Neural progenitor cell (in vitro differentiated cells): ENCODE measurements at regions not wholly inside any gene's neighbourhood (a gene's known extent, or its start where the extent isn't known, plus 50 kb on each side); places are given as distances from the start of the nearest gene placed in this dataset.

ENCODE experiments used
- DNase-seq: peaks from one replicate; pipeline ENCODE4 v3.0.0-alpha.2; 2016; ENCODE audit warnings: low spot score
- H2AFZ ChIP-seq: fragments of 200-600 bp; sonication (generic); replicated peaks from 2 replicates; pipeline ENCODE4 v1.6.1; 2016; ENCODE audit warnings: antibody characterized with exemption
- H3F3A ChIP-seq: fragments of 200-600 bp; sonication (generic); 2 replicates; pipeline ENCODE4 v1.6.1; 2016; ENCODE audit warnings: antibody characterized with exemption, low read depth
- H3K27ac ChIP-seq: fragments of 200-600 bp; sonication (generic); 2 replicates; pipeline ENCODE4 v1.5.1; 2016; ENCODE audit warnings: mild to moderate bottlenecking
- H3K27me3 ChIP-seq: fragments of 200-600 bp; sonication (generic); 2 replicates; pipeline ENCODE4 v1.6.1; 2016; ENCODE audit warnings: mild to moderate bottlenecking, moderate library complexity
- H3K36me3 ChIP-seq: fragments of 200-600 bp; sonication (generic); 2 replicates; pipeline ENCODE4 v1.5.1; 2016
- H3K4me1 ChIP-seq: fragments of 200-600 bp; sonication (generic); 2 replicates; pipeline ENCODE4 v1.6.1; 2016; ENCODE audit warnings: mixed run types
- H3K4me2 ChIP-seq: fragments of 200-600 bp; sonication (generic); 2 replicates; pipeline ENCODE4 v1.6.1; 2016
- H3K4me3 ChIP-seq: fragments of 200-600 bp; sonication (generic); 2 replicates; pipeline ENCODE4 v1.5.1; 2016
- H3K79me2 ChIP-seq: fragments of 200-600 bp; sonication (generic); 2 replicates; pipeline ENCODE4 v1.6.1; 2016; ENCODE audit warnings: low read depth
- H3K9ac ChIP-seq: fragments of 200-600 bp; sonication (generic); 2 replicates; pipeline ENCODE4 v1.6.1; 2016
- H3K9me3 ChIP-seq: fragments of 200-600 bp; sonication (generic); 2 replicates; pipeline ENCODE4 v1.5.1; 2016; ENCODE audit warnings: low read depth
- H4K20me1 ChIP-seq: fragments of 200-600 bp; sonication (generic); 2 replicates; pipeline ENCODE4 v1.6.1; 2016; ENCODE audit warnings: low read depth
- H3K27ac Mint-ChIP-seq: 3 replicates; pipeline ENCODE4 v1.8.0; 2021; ENCODE audit warnings: mixed read lengths
- H3K27me3 Mint-ChIP-seq: 2 replicates; pipeline ENCODE4 v1.8.0; 2022; ENCODE audit warnings: low read depth, mild to moderate bottlenecking, inconsistent platforms, moderate library complexity, mixed read lengths; ENCODE audit not compliant: insufficient read depth
- H3K36me3 Mint-ChIP-seq: 3 replicates; pipeline ENCODE4 v1.8.0; 2021; ENCODE audit warnings: mixed read lengths
- H3K4me1 Mint-ChIP-seq: 3 replicates; pipeline ENCODE4 v1.8.0; 2021; ENCODE audit warnings: mixed read lengths
- H3K4me3 Mint-ChIP-seq: 3 replicates; pipeline ENCODE4 v1.8.0; 2021; ENCODE audit warnings: mild to moderate bottlenecking, moderate library complexity, mixed read lengths
- H3K9me3 Mint-ChIP-seq: 3 replicates; pipeline ENCODE4 v1.8.0; 2020; ENCODE audit warnings: mixed read lengths
- CTCF ChIP-seq: fragments of 200-600 bp; sonication (generic); IDR thresholded peaks from 2 replicates; pipeline ENCODE4 v1.5.1; 2017; ENCODE audit warnings: antibody characterized with exemption, mild to moderate bottlenecking
- EZH2 ChIP-seq: fragments of 200-600 bp; sonication (generic); IDR thresholded peaks from 2 replicates; pipeline ENCODE4 v1.6.1; 2017; ENCODE audit warnings: antibody characterized with exemption, mild to moderate bottlenecking, moderate library complexity
- EZH2phosphoT487 ChIP-seq: fragments of 200-600 bp; sonication (generic); IDR thresholded peaks from 2 replicates; pipeline ENCODE4 v1.6.1; 2017; ENCODE audit warnings: antibody characterized with exemption

GRCh38 chr4:188370777-188371176 lies 231.5 kb downstream of the TRIML1 start:
- H3K27me3 Mint-ChIP-seq, result peaks cover 7% of the 10 kb centered on the region
- no peak for DNase-seq
- no peaks in the 10 kb centered on the region for H3K9me3 ChIP-seq

GRCh38 chr4:188372058-188372457 lies 232.8 kb downstream of the TRIML1 start:
- TF ChIP-seq EZH2phosphoT487 (no peak), CTCF (no peak), EZH2 (no peak)
- Histone ChIP-seq H4K20me1 (no peaks in the 10 kb centered on the region), H3K9me3 (no peaks in the 10 kb centered on the region), H3K27ac (no peak overlapping the region), H3K27me3 (no peaks in the 10 kb centered on the region), H3K4me2 (no peak overlapping the region), H3K36me3 (no peaks in the 10 kb centered on the region), H3F3A (no peaks in the 10 kb centered on the region), H3K4me3 (no peak overlapping the region), H3K4me1 (no peaks in the 10 kb centered on the region), H2AFZ (no peak overlapping the region), H3K79me2 (no peaks in the 10 kb centered on the region), H3K9ac (no peak overlapping the region)
- Mint-ChIP-seq H3K4me1 (no peaks in the 10 kb centered on the region), H3K4me3 (no peak overlapping the region), H3K27ac (no peak overlapping the region), H3K9me3 (peaks cover 12% of the 10 kb centered on the region), H3K27me3 (peaks cover 8% of the 10 kb centered on the region), H3K36me3 (peaks cover 3% of the 10 kb centered on the region)
- DNase-seq, result no peak

More at GRCh38 chr4:188370777-188371176, 231.5 kb downstream of the TRIML1 start:
- Mint-ChIP-seq H3K27ac (no peak overlapping the region), H3K4me3 (no peak overlapping the region), H3K9me3 (peaks cover 6% of the 10 kb centered on the region), H3K36me3 (peaks cover 2% of the 10 kb centered on the region), H3K4me1 (no peaks in the 10 kb centered on the region)
- Histone ChIP-seq H4K20me1 (no peaks in the 10 kb centered on the region), H3K9ac (no peak overlapping the region), H3K4me1 (peaks cover 5% of the 10 kb centered on the region), H3K79me2 (no peaks in the 10 kb centered on the region), H2AFZ (peak overlapping the region; percentile 45), H3K27ac (no peak overlapping the region), H3K4me2 (no peak overlapping the region), H3K27me3 (no peaks in the 10 kb centered on the region), H3K4me3 (no peak overlapping the region), H3K36me3 (no peaks in the 10 kb centered on the region), H3F3A (peaks cover 4% of the 10 kb centered on the region)
- TF ChIP-seq EZH2 (no peak), EZH2phosphoT487 (no peak), CTCF (no peak)

GRCh38 chr4:188372829-188373228 lies 233.6 kb downstream of the TRIML1 start:
- H3K9ac ChIP-seq, result no peak overlapping the region
- H3K27ac Mint-ChIP-seq, result no peak overlapping the region
- H3K4me3 Mint-ChIP-seq, result no peak overlapping the region
- no peaks in the 10 kb centered on the region for H3K79me2 ChIP-seq
- TF ChIP-seq EZH2 (no peak), CTCF (peak; percentile 15)
- no peak overlapping the region for H3K4me3 ChIP-seq
- peaks cover 8% of the 10 kb centered on the region for H3K27me3 Mint-ChIP-seq
- no peak overlapping the region for H2AFZ ChIP-seq
- peak; percentile 28 for DNase-seq
- no peaks in the 10 kb centered on the region for H3K36me3 ChIP-seq
- H3K9me3 ChIP-seq, result no peaks in the 10 kb centered on the region
- no peaks in the 10 kb centered on the region for H3K4me1 ChIP-seq
- H3K27ac ChIP-seq, result no peak overlapping the region
- H3K36me3 Mint-ChIP-seq, result peaks cover 3% of the 10 kb centered on the region
- H3K4me2 ChIP-seq, result no peak overlapping the region
- no peaks in the 10 kb centered on the region for H3K27me3 ChIP-seq
- H4K20me1 ChIP-seq, result no peaks in the 10 kb centered on the region
- H3K4me1 Mint-ChIP-seq, result no peaks in the 10 kb centered on the region
- H3K9me3 Mint-ChIP-seq, result peaks cover 12% of the 10 kb centered on the region
- H3F3A ChIP-seq, result no peaks in the 10 kb centered on the region

- TF ChIP-seq CTCF, result no peak
- TF ChIP-seq EZH2, result no peak
- no peak for TF ChIP-seq EZH2phosphoT487
- no peaks in the 10 kb centered on the region for H3K36me3 ChIP-seq
- no peaks in the 10 kb centered on the region for H3K9me3 ChIP-seq
- no peak overlapping the region for H3K4me3 ChIP-seq
- H3K36me3 Mint-ChIP-seq, result peaks cover 3% of the 10 kb centered on the region
- no peak overlapping the region for H2AFZ ChIP-seq
- no peaks in the 10 kb centered on the region for H3K4me1 ChIP-seq
- DNase-seq, result no peak
- no peaks in the 10 kb centered on the region for H3K4me1 Mint-ChIP-seq
- H3F3A ChIP-seq, result no peaks in the 10 kb centered on the region
- H3K79me2 ChIP-seq, result no peaks in the 10 kb centered on the region
- H3K4me3 Mint-ChIP-seq, result no peak overlapping the region
- H3K27ac Mint-ChIP-seq, result no peak overlapping the region
- H3K9ac ChIP-seq, result no peak overlapping the region
- no peaks in the 10 kb centered on the region for H4K20me1 ChIP-seq
- H3K9me3 Mint-ChIP-seq, result peaks cover 23% of the 10 kb centered on the region
- no peak overlapping the region for H3K4me2 ChIP-seq
- peaks cover 8% of the 10 kb centered on the region for H3K27me3 Mint-ChIP-seq
- no peaks in the 10 kb centered on the region for H3K27me3 ChIP-seq
- H3K27ac ChIP-seq, result no peak overlapping the region
These were observed 235.6 kb downstream of the TRIML1 start for GRCh38 chr4:188374871-188375270.
